Uterus (tissue), 2 donors: ENCODE measurements at regions not wholly inside any gene's neighbourhood (a gene's known extent, or its start where the extent isn't known, plus 50 kb on each side); places are given as distances from the start of the nearest gene placed in this dataset.

Experiments
- POLR2A ChIP-seq, 2 donors: fragments of 450-650 bp; IDR thresholded peaks; one replicate each; pipeline ENCODE4 v1.6.1; 2016; ENCODE audit warnings: antibody characterized with exemption in 2 of 2, mild to moderate bottlenecking in 1 of 2, moderate library complexity in 1 of 2
- TF ChIP-seq, protein P1 (sequence below), 4 experiments: fragments of 200-600 bp in 2 of 4; fragments of 450-650 bp in 2 of 4; sonication (generic) in 2 of 4; IDR thresholded peaks; one replicate each; pipeline ENCODE4 v1.5.1; 2016 to 2019; ENCODE audit warnings: antibody characterized with exemption in 4 of 4, mild to moderate bottlenecking in 2 of 4, moderate library complexity in 1 of 4

DNA sequence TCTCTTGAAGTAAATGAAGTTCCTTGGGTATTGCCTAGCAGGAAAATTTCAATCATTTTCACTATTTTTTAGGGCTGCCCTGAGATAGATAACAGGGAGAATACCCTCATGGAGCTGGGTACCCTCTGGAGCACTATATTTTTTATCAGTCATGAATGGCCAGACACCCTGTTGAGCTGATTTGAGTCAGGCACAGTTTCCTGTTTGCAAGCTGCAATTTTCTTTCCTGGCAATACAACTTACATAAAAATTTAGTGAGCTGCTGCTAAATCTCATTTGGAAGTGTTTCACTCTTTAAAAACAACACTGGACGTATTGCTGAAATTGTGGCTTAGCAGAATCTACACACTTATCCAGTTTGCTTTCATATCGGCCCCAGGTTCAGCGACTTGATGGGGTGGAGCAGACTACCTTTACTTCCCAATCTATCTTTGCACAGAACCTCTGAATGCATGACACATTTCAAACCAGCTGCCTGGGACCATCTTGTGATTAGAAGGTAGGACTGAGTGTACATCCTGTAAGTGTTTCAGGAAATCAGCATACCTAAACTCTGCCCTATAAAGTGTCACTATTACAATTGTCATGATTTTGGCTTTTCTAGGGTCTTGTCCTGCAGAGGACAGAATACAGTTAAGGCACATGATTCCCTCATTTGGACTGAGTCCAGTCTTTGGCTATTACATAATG, 125.7 kb upstream of the FAM3C start:
- TF ChIP-seq, protein P1, sequence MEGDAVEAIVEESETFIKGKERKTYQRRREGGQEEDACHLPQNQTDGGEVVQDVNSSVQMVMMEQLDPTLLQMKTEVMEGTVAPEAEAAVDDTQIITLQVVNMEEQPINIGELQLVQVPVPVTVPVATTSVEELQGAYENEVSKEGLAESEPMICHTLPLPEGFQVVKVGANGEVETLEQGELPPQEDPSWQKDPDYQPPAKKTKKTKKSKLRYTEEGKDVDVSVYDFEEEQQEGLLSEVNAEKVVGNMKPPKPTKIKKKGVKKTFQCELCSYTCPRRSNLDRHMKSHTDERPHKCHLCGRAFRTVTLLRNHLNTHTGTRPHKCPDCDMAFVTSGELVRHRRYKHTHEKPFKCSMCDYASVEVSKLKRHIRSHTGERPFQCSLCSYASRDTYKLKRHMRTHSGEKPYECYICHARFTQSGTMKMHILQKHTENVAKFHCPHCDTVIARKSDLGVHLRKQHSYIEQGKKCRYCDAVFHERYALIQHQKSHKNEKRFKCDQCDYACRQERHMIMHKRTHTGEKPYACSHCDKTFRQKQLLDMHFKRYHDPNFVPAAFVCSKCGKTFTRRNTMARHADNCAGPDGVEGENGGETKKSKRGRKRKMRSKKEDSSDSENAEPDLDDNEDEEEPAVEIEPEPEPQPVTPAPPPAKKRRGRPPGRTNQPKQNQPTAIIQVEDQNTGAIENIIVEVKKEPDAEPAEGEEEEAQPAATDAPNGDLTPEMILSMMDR (IDR thresholded peaks at IDR 0.05) = no peak
- no peak for TF ChIP-seq POLR2A (IDR thresholded peaks at IDR 0.05)
